ENCODE measurements at regions not wholly inside any gene's neighbourhood (a gene's known extent, or its start where the extent isn't known, plus 50 kb on each side); places are given as distances from the start of the nearest gene placed in this dataset.
A peak's percentile ranks its signal among the peaks of the same experiment; 100 is the strongest.

DNA sequence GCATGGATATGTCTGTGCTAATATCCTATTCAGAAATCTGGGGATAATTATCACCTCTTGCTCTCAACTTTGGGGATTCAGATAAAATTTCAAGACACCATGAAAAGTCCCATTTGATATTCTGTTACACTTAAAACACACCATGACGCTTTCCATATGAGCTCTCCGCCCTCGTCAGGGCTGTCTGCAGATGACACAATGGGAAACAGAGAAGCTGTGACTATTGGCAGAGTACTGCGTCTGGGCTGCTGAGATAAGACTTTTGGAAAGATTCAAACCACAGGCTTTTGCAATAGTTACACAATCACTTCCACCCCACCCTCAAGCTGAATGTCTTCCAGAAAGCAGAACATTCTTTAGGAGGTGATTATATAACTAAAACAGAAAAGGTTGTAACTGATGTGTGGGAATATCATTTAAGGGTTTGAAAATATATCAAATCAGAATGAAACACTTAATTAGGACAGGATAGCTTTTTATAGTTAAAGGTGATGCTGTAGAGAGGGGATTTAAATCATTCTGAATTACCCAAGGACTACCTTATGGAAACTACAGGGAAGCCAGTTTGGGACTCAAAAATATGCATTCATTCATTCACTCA lies 75.3 kb upstream of the TMPO start:
- DNase-seq, result peak; percentile 93 to 99 (median 96)

DNA sequence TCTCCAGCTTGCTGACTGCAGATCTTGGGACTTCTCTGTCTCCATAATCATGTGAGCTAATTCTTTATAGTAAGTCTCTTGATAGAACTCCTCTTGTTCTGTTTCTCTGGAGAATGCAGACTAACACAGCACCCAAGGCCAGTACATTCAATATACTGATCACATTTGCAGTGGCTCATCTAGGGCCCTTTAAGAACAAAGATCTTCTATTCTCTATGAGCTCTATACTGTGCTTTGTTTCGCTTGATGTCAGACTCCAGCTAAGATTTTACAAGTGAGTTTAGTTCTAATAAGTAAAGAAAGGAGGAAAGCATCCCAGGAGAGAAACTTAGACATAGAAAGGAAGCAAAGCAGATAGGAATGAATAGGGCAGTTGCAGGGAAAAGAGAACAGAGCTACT lies 69.3 kb upstream of the TMPO start:
- DNase-seq, result peak in 1 of 4 experiments; percentile 25

DNA sequence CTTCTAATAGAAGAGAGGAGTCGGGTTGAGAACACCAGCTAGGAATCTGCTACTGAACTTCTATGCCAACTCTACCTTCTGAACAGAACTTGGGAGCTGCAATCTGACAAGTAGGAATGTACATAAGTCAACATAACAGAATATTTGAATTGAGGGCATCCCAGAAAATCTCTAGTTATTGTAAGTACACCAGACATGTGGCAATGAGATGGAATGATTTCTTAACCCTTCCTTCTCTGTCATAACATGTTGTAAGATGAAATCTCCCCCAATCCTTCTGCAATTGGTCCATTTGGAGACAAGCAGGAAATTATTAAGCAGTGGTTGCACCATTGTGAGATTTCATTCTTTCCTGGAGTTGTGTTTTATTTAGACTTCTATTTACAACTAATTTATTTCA lies 68.7 kb upstream of the TMPO start:
- peak; percentile 53 to 86 (median 70) for DNase-seq

DNA sequence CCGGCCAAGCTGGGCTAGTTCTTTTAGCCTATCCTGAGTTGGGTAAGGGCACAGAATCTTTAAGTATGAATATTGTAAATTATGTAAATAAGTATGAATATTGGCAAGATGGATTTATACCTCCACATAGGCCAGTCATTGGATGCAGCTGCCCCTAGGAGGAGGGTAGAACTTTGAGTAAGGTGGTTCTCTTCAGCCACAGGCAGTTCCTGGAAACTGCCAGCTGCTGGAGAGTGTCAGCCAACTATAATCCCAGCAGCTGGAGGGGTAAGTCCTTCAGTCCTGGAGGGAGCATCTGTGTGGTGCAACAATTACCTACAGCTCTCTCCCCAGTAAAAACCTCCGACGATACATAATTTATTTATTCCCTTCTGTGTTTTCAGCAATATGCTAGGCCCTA lies 65.8 kb upstream of the TMPO start:
- no peak for DNase-seq

DNA sequence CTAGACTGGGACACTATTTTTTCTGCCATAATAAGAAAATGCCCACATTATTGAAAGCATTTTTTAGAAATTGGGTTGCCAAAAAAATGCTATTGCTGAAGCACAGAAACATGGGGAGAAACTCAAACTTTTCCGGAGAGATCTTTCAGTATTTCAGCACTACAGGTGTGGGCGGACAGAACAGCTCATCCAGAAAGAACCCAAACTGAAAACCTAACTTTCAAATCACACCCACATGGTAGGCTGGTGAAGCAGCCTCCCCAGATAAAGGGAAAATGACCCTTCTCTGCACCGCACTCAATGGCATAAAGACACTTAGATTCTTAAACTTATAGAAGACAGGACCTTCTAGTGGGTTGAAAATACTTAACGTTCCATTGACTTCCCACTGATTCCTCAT lies 62.3 kb upstream of the TMPO start:
- DNase-seq, result peak in 3 of 4 experiments; percentile 48 to 59 (median 51)

DNA sequence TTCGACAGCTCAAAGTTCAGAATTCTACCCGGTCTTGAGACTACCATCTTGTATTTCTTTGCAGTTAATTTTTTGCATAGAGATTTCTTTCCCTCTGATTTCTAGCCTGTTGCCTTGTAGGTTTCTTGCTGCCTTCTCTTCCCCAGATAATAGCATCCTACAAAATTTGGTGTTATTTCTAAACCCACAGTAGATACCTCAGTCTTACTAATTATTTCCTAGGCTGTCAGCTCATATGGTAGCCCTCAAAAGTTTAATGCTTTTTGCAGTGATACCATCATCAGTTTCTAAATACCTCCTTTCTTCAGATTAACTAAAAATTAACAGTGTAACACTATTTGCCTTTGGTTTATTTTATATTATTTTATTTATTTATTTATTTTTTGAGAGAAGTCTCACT lies 61.9 kb upstream of the TMPO start:
- no peak for DNase-seq

DNA sequence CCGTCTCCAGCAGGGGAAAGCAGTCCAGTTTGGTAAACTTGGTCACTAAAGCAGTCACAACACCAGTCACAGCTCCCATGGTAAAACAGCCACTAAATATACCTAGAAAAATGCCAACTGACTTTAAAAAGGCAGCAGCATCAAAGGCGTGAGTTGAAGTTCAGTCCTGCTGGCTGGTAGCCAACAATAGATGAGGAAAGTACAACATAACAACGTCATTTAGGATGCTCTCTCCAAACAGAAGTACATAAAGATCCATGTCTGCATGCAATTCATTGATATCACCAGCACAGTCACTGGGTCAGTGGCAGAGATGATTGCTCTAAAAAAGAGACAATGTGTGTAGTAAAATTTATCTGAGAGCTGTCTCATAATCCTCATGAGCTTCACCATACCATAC lies 59.3 kb upstream of the TMPO start:
- peak in 2 of 4 experiments; percentile 38 to 55 for DNase-seq

DNA sequence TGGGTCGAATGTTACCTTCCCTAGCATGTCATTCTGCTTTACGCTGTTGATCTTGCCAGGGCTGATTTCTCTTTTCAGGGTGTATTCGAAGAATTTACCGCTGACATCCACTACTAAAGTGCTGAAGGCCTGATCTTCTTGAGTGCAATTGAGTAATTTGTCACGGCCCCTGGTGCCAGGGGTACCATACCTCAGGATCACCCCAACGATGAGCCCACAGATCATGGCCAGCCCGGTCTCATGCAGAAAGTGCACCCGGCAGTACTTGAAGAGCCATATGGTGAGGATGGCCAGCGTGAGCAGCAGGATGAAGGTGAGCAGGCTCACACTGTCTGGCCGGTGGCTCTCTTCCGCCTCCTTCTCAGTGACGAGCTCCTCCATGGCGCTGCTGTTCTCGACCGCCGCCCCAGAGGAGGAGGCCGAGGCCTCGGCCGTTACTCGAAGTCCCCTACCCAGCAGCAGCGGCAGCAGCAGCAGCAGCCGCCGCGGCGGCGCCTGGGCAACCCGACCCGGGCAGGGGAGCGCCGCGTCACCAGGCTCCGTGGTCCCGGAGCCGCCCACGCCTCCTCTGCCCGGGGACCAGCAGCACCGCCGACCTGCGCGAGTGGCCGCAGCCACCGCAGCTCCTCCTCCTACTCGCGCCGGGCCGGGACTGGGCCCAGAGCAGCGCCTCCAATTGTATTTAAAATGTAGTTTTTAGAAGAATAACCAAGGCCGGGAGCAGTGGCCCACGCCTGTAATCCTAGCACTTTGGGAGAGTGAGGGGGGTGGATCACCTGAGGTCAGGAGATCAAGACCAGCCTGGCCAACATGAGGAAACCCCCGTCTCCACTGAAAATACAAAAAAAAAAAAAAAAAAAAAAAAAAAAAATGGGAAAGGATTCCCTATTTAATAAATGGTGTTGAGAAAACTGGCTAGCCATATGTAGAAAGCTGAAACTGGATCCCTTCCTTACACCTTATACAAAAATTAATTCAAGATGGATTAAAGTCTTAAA lies 58.5 kb upstream of the TMPO start:
- DNase-seq, result peak; percentile 48 to 82 (median 71)

DNA sequence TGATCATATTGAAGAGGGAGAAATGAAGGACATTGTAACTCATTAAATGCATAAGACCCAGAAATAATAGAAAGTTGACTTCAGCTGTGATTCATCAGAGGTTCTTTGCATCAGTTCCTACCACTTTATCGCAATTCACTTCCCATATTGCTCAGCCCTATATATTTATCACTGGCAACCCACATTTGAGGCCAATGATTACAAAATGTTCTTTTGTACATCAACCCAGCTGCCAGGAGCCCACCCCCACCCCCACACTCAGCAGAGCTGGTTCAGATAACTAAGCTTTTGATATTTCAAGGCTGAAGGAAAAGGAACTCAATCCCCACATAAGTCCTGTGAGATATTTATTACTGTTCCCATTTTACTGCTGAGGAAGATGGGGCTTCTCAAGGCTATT lies 51.2 kb upstream of the TMPO start:
- DNase-seq, result peak; percentile 73 to 92 (median 84)

DNA sequence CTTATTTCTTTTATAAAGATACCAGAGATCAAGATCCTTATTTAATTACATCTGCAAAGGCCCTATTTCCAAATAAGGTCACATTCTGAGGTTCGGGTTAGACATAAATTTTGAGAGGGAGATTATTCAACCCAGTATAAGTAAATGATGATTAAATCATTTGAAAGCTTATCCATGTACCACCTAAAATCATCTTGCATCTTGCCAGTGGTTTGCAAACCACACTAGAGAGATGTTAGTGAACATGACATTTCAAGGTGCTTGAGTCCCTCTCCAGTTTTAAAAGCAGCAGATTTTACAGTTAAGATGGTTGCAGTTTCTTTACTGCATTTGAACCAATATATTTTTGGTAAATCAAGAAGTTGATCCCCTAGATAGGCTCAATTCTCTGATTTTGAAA lies 49.9 kb upstream of the TMPO start:
- no peak for DNase-seq

Data from suppressor macrophage (primary cell).